GM18499 (cell line): ENCODE measurements at regions not wholly inside any gene's neighbourhood (a gene's known extent, or its start where the extent isn't known, plus 50 kb on each side); places are given as distances from the start of the nearest gene placed in this dataset.

Source experiments
- ATAC-seq: cut with Tn5 transposase; IDR thresholded peaks from one replicate; pipeline ENCODE4 v1.9.1; 2021; ENCODE audit warnings: moderate number of reproducible peaks; ENCODE audit not compliant: insufficient read depth, unreplicated experiment

DNA sequence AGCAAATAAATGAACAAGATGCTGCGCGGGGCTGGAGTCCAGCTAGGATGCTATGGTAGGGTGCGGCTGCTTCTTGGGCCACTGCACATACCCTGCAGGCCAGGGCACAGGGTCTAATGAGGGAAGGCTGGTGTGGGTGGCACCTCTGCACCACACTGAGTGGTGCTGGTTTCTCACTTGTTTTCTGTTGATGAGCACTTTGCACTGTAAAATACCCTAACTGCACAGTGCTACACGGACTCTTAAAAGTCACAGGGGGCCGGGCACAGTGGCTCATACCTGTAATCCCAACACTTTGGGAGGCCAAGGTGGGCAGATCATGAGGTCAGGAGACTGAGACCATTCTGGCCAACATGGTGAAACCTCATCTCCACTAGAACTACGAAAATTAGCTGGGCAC is 52.7 kb upstream of the DMRT1 start:
- ATAC-seq, result no peak
